22Rv1 (cell line): ENCODE measurements at regions not wholly inside any gene's neighbourhood (a gene's known extent, or its start where the extent isn't known, plus 50 kb on each side); places are given as distances from the start of the nearest gene placed in this dataset.

Experiments
- H3K27ac ChIP-seq: fragments of 450-650 bp; 2 replicates; pipeline ENCODE4 v1.5.1; 2017
- CTCF ChIP-seq: fragments of 450-650 bp; IDR thresholded peaks from 2 replicates; pipeline ENCODE4 v1.5.1; 2017; ENCODE audit warnings: mild to moderate bottlenecking
- ZFX ChIP-seq: fragments of 450-650 bp; IDR thresholded peaks from 2 replicates; pipeline ENCODE4 v1.6.1; 2017; ENCODE audit warnings: antibody characterized with exemption, borderline replicate concordance

- TF ChIP-seq ZFX: no peak
- no peak for TF ChIP-seq CTCF
- H3K27ac ChIP-seq: no peak overlapping the region
Observed at GRCh38 chr7:89648509-89648908, 505.8 kb upstream of the STEAP1 start.

- no peak overlapping the region for H3K27ac ChIP-seq
- TF ChIP-seq CTCF (no peak), ZFX (no peak)
Observed at GRCh38 chr7:89655946-89656345, 498.3 kb upstream of the STEAP1 start.

GRCh38 chr7:89661876-89662275 is 492.4 kb upstream of the STEAP1 start:
- H3K27ac ChIP-seq: no peak overlapping the region

GRCh38 chr7:89666136-89666835 is 488.0 kb upstream of the STEAP1 start:
- no peak for TF ChIP-seq ZFX
- no peak for TF ChIP-seq CTCF
- no peak overlapping the region for H3K27ac ChIP-seq

More at GRCh38 chr7:89661876-89662275, 492.4 kb upstream of the STEAP1 start:
- TF ChIP-seq ZFX (no peak), CTCF (no peak)

- no peak for TF ChIP-seq ZFX
- TF ChIP-seq CTCF: no peak
- H3K27ac ChIP-seq: no peak overlapping the region
Observed at GRCh38 chr7:89680161-89680560, 474.1 kb upstream of the STEAP1 start.

GRCh38 chr7:89681448-89681847 is 472.8 kb upstream of the STEAP1 start:
- TF ChIP-seq ZFX: no peak
- no peak for TF ChIP-seq CTCF
- no peak overlapping the region for H3K27ac ChIP-seq

GRCh38 chr7:89685287-89685686 is 469.0 kb upstream of the STEAP1 start:
- no peak overlapping the region for H3K27ac ChIP-seq
- TF ChIP-seq ZFX (no peak), CTCF (no peak)
